WTC11 (cell line): ENCODE measurements at regions not wholly inside any gene's neighbourhood (a gene's known extent, or its start where the extent isn't known, plus 50 kb on each side); places are given as distances from the start of the nearest gene placed in this dataset.

Experiments used
- ATAC-seq: fragments of 200-7000 bp; cut with Tn5 transposase; 2 replicates; pipeline ENCODE4 v1.10.0; 2021; ENCODE audit warnings: mild to moderate bottlenecking, moderate library complexity
- CTCF ChIA-PET: fragments of 300-600 bp; sonication (Branson Sonifier 250); formaldehyde crosslinking; loops from one replicate; lab custom pipeline; 2021; ENCODE audit warnings: antibody characterized with exemption; lab: Charles Lee
- POLR2A ChIA-PET: fragments of 350-600 bp; sonication (Branson Sonifier 250); formaldehyde crosslinking; loops from one replicate; lab custom pipeline; 2021; ENCODE audit warnings: antibody characterized with exemption; lab: Charles Lee
- DNase-seq: peaks from one replicate; pipeline ENCODE4 v3.0.0; 2021; ENCODE audit warnings: low spot score
- H3K27ac Mint-ChIP-seq: 2 replicates; pipeline ENCODE4 v1.8.0; 2021; ENCODE audit warnings: mixed read lengths
- H3K27me3 Mint-ChIP-seq: 2 replicates; pipeline ENCODE4 v1.8.0; 2021; ENCODE audit warnings: low read depth, mild to moderate bottlenecking, moderate library complexity, mixed read lengths
- H3K36me3 Mint-ChIP-seq: 2 replicates; pipeline ENCODE4 v1.8.0; 2021; ENCODE audit warnings: mixed read lengths
- H3K4me1 Mint-ChIP-seq: 2 replicates; pipeline ENCODE4 v1.8.0; 2022; ENCODE audit warnings: mixed read lengths
- H3K4me3 Mint-ChIP-seq: 2 replicates; pipeline ENCODE4 v1.8.0; 2021; ENCODE audit warnings: mild to moderate bottlenecking, moderate library complexity, mixed read lengths
- H3K9me3 Mint-ChIP-seq: 2 replicates; pipeline ENCODE4 v1.8.0; 2021; ENCODE audit warnings: mixed read lengths
- CDX4 ChIP-seq: fragments of 250-450 bp; sonication (Bioruptor Pico); IDR thresholded peaks from 2 replicates; pipeline ENCODE4 v1.9.0; 2021; ENCODE audit warnings: moderate library complexity, mild to moderate bottlenecking, inconsistent platforms, borderline replicate concordance
- E2F4 ChIP-seq: sonication (generic); formaldehyde crosslinking; IDR thresholded peaks from 2 replicates; pipeline ENCODE4 v1.8.1; 2022; ENCODE audit warnings: low read depth, mild to moderate bottlenecking, moderate library complexity, missing genetic modification reagents, borderline replicate concordance
- EMX1 ChIP-seq: fragments of 250-450 bp; sonication (Bioruptor Pico); IDR thresholded peaks from 2 replicates; pipeline ENCODE4 v1.8.0; 2021; ENCODE audit warnings: mild to moderate bottlenecking
- HMGXB4 ChIP-seq: sonication (generic); formaldehyde crosslinking; IDR thresholded peaks from 2 replicates; pipeline ENCODE4 v1.8.1; 2023; ENCODE audit warnings: mild to moderate bottlenecking, moderate library complexity, missing genetic modification reagents
- IRF2 ChIP-seq: sonication (generic); formaldehyde crosslinking; IDR thresholded peaks from 2 replicates; pipeline ENCODE4 v1.8.0; 2022; ENCODE audit warnings: low read depth, missing genetic modification reagents, borderline replicate concordance
- JUN ChIP-seq: sonication (generic); formaldehyde crosslinking; IDR thresholded peaks from 2 replicates; pipeline ENCODE4 v1.8.0; 2023; ENCODE audit warnings: mild to moderate bottlenecking, missing genetic modification reagents
- MXD4 ChIP-seq: fragments of 250-450 bp; sonication (Bioruptor Pico); IDR thresholded peaks from 2 replicates; pipeline ENCODE4 v1.8.0; 2021; ENCODE audit warnings: mild to moderate bottlenecking, moderate library complexity, borderline replicate concordance
- NFE2L1 ChIP-seq: sonication (generic); formaldehyde crosslinking; IDR thresholded peaks from 2 replicates; pipeline ENCODE4 v1.8.1; 2023; ENCODE audit warnings: missing genetic modification reagents
- NFYB ChIP-seq: sonication (generic); formaldehyde crosslinking; conservative IDR thresholded peaks from 2 replicates; pipeline ENCODE4 v1.8.0; 2022; ENCODE audit warnings: low read depth, missing genetic modification reagents
- RELA ChIP-seq: sonication (generic); formaldehyde crosslinking; IDR thresholded peaks from 2 replicates; pipeline ENCODE4 v1.8.1; 2022; ENCODE audit warnings: missing genetic modification reagents, mild to moderate bottlenecking, borderline replicate concordance
- RORB ChIP-seq: fragments of 250-450 bp; sonication (Bioruptor Pico); IDR thresholded peaks from 2 replicates; pipeline ENCODE4 v1.9.0; 2021; ENCODE audit warnings: mild to moderate bottlenecking
- SMAD3 ChIP-seq: sonication (generic); formaldehyde crosslinking; IDR thresholded peaks from 2 replicates; pipeline ENCODE4 v1.8.0; 2022; ENCODE audit warnings: missing genetic modification reagents, mild to moderate bottlenecking, borderline replicate concordance
- SMAD4 ChIP-seq: sonication (generic); formaldehyde crosslinking; IDR thresholded peaks from 2 replicates; pipeline ENCODE4 v1.8.0; 2022; ENCODE audit warnings: mild to moderate bottlenecking, missing genetic modification reagents
- TCF7 ChIP-seq: sonication (generic); formaldehyde crosslinking; IDR thresholded peaks from 2 replicates; pipeline ENCODE4 v1.8.0; 2022; ENCODE audit warnings: mild to moderate bottlenecking, low read depth, missing genetic modification reagents, moderate library complexity
- TEAD1 ChIP-seq: sonication (generic); formaldehyde crosslinking; IDR thresholded peaks from 2 replicates; pipeline ENCODE4 v1.8.0; 2022; ENCODE audit warnings: mild to moderate bottlenecking, missing genetic modification reagents
- USF2 ChIP-seq: sonication (generic); formaldehyde crosslinking; IDR thresholded peaks from 2 replicates; pipeline ENCODE4 v1.8.1; 2023; ENCODE audit warnings: mild to moderate bottlenecking, missing genetic modification reagents, moderate library complexity
- ZMAT4 ChIP-seq: fragments of 250-450 bp; sonication (Bioruptor Pico); IDR thresholded peaks from 2 replicates; pipeline ENCODE4 v1.9.0; 2021; ENCODE audit warnings: mild to moderate bottlenecking
- ZNF317 ChIP-seq: sonication (generic); formaldehyde crosslinking; IDR thresholded peaks from 2 replicates; pipeline ENCODE4 v1.8.1; 2023; ENCODE audit warnings: low read depth, mild to moderate bottlenecking, moderate library complexity, missing genetic modification reagents, borderline replicate concordance

GRCh38 chr1:30140566-30140965 is 582.8 kb downstream of the MATN1 start:
- CTCF ChIA-PET: no interaction called here

GRCh38 chr1:30138891-30139290 is 584.5 kb downstream of the MATN1 start:
- no peak for DNase-seq
- Mint-ChIP-seq H3K27ac (no peak overlapping the region), H3K27me3 (peaks cover 3% of the 10 kb centered on the region), H3K4me3 (no peak overlapping the region), H3K4me1 (no peaks in the 10 kb centered on the region), H3K9me3 (peaks cover 58% of the 10 kb centered on the region), H3K36me3 (peaks cover 11% of the 10 kb centered on the region)
- TF ChIP-seq ZMAT4 (CRISPR knock-in tag) (no peak), ZNF317 (CRISPR knock-in tag) (no peak), JUN (no peak), CDX4 (CRISPR knock-in tag) (no peak), SMAD3 (no peak), HMGXB4 (CRISPR knock-in tag) (no peak), RORB (CRISPR knock-in tag) (no peak)
- no peak for ATAC-seq
- ChIA-PET POLR2A (no interaction called here), CTCF (interaction anchor here (0.9 kb wide), 1 partner anchor 94 kb away, joined by 3 read pairs; no protein-coding TSS in a partner anchor)

More at GRCh38 chr1:30140566-30140965, 582.8 kb downstream of the MATN1 start:
- POLR2A ChIA-PET: no interaction called here
- TF ChIP-seq TCF7 (no peak), IRF2 (no peak), NFYB (CRISPR knock-in tag) (no peak), MXD4 (CRISPR knock-in tag) (no peak), USF2 (CRISPR knock-in tag) (no peak), NFE2L1 (CRISPR knock-in tag) (no peak), E2F4 (no peak), EMX1 (CRISPR knock-in tag) (no peak), TEAD1 (no peak), RELA (CRISPR knock-in tag) (no peak), SMAD4 (no peak)
- Mint-ChIP-seq H3K27ac (no peak overlapping the region), H3K4me3 (no peak overlapping the region), H3K4me1 (no peaks in the 10 kb centered on the region), H3K27me3 (peaks cover 9% of the 10 kb centered on the region), H3K9me3 (peaks cover 71% of the 10 kb centered on the region), H3K36me3 (peaks cover 15% of the 10 kb centered on the region)
- ATAC-seq (no peak), DNase-seq (no peak)

GRCh38 chr1:30137001-30137400 is 586.4 kb downstream of the MATN1 start:
- ATAC-seq (no peak), DNase-seq (no peak)
- H3K4me3 Mint-ChIP-seq: no peak overlapping the region
- no peaks in the 10 kb centered on the region for H3K4me1 Mint-ChIP-seq
- no peak for TF ChIP-seq SMAD4
- peaks cover 4% of the 10 kb centered on the region for H3K27me3 Mint-ChIP-seq
- CTCF ChIA-PET: no interaction called here
- H3K36me3 Mint-ChIP-seq: peaks cover 3% of the 10 kb centered on the region; the same call in 1 of the 2 replicates
- peaks cover 40% of the 10 kb centered on the region for H3K9me3 Mint-ChIP-seq
- POLR2A ChIA-PET: no interaction called here
- H3K27ac Mint-ChIP-seq: no peak overlapping the region
